ENCODE measurements at regions not wholly inside any gene's neighbourhood (a gene's known extent, or its start where the extent isn't known, plus 50 kb on each side); places are given as distances from the start of the nearest gene placed in this dataset.

- TF ChIP-seq CTCF (IDR thresholded peaks at IDR 0.05; ENCODE audit: poor library complexity, severe bottlenecking): no peak
- peaks cover 37% of the 10 kb centered on the region for H3K4me1 ChIP-seq (ENCODE audit: insufficient read depth, poor library complexity, severe bottlenecking)
- peak overlapping the region; percentile 96 for H3K27ac ChIP-seq (ENCODE audit: poor library complexity, severe bottlenecking)
- H3K4me3 ChIP-seq (ENCODE audit: severe bottlenecking): no peak overlapping the region
- ATAC-seq (ENCODE audit: low read depth) (peak; percentile 80), DNase-seq (ENCODE audit: low spot score) (peak; percentile 75)
- H3K27me3 ChIP-seq (ENCODE audit: insufficient read depth, poor library complexity, severe bottlenecking): no peaks in the 10 kb centered on the region
- no peaks in the 10 kb centered on the region for H3K9me3 ChIP-seq (ENCODE audit: severe bottlenecking)
- no peaks in the 10 kb centered on the region for H3K36me3 ChIP-seq (ENCODE audit: low read depth)
These were observed 1599.6 kb upstream of the TMEM132C start for GRCh38 chr12:126667339-126667738.

GRCh38 chr12:126668538-126668937, 1598.4 kb upstream of the TMEM132C start:
- H3K36me3 ChIP-seq (ENCODE audit: low read depth): no peaks in the 10 kb centered on the region
- ATAC-seq (ENCODE audit: low read depth): peak; percentile 80
- no peaks in the 10 kb centered on the region for H3K9me3 ChIP-seq (ENCODE audit: severe bottlenecking)
- H3K27me3 ChIP-seq (ENCODE audit: insufficient read depth, poor library complexity, severe bottlenecking): no peaks in the 10 kb centered on the region
- peaks cover 36% of the 10 kb centered on the region for H3K4me1 ChIP-seq (ENCODE audit: insufficient read depth, poor library complexity, severe bottlenecking)
- no peak overlapping the region for H3K4me3 ChIP-seq (ENCODE audit: severe bottlenecking)
- no peak for TF ChIP-seq CTCF (IDR thresholded peaks at IDR 0.05; ENCODE audit: poor library complexity, severe bottlenecking)
- peak overlapping the region; percentile 96 for H3K27ac ChIP-seq (ENCODE audit: poor library complexity, severe bottlenecking)
- DNase-seq (ENCODE audit: low spot score): no peak

- Histone ChIP-seq H3K4me1 (ENCODE audit: insufficient read depth, poor library complexity, severe bottlenecking) (peaks cover 32% of the 10 kb centered on the region), H3K9me3 (ENCODE audit: severe bottlenecking) (no peaks in the 10 kb centered on the region), H3K27ac (ENCODE audit: poor library complexity, severe bottlenecking) (peak overlapping the region; percentile 96), H3K36me3 (ENCODE audit: low read depth) (no peaks in the 10 kb centered on the region), H3K27me3 (ENCODE audit: insufficient read depth, poor library complexity, severe bottlenecking) (no peaks in the 10 kb centered on the region), H3K4me3 (ENCODE audit: severe bottlenecking) (no peak overlapping the region)
- TF ChIP-seq CTCF (IDR thresholded peaks at IDR 0.05; ENCODE audit: poor library complexity, severe bottlenecking): no peak
- DNase-seq (ENCODE audit: low spot score) (no peak), ATAC-seq (ENCODE audit: low read depth) (peak; percentile 72)
These were observed 1598.0 kb upstream of the TMEM132C start for GRCh38 chr12:126668961-126669360.

GRCh38 chr12:126676434-126676833, 1590.5 kb upstream of the TMEM132C start:
- Histone ChIP-seq H3K36me3 (ENCODE audit: low read depth) (no peaks in the 10 kb centered on the region), H3K27ac (ENCODE audit: poor library complexity, severe bottlenecking) (no peak overlapping the region), H3K27me3 (ENCODE audit: insufficient read depth, poor library complexity, severe bottlenecking) (no peaks in the 10 kb centered on the region), H3K9me3 (ENCODE audit: severe bottlenecking) (no peaks in the 10 kb centered on the region), H3K4me1 (ENCODE audit: insufficient read depth, poor library complexity, severe bottlenecking) (no peaks in the 10 kb centered on the region), H3K4me3 (ENCODE audit: severe bottlenecking) (no peak overlapping the region)
- ATAC-seq (ENCODE audit: low read depth) (peak; percentile 49; the same call in 1 of the 3 replicates), DNase-seq (ENCODE audit: low spot score) (no peak)
- no peak for TF ChIP-seq CTCF (IDR thresholded peaks at IDR 0.05; ENCODE audit: poor library complexity, severe bottlenecking)

- Histone ChIP-seq H3K27me3 (ENCODE audit: insufficient read depth, poor library complexity, severe bottlenecking) (no peaks in the 10 kb centered on the region), H3K36me3 (ENCODE audit: low read depth) (no peaks in the 10 kb centered on the region), H3K4me1 (ENCODE audit: insufficient read depth, poor library complexity, severe bottlenecking) (no peaks in the 10 kb centered on the region), H3K9me3 (ENCODE audit: severe bottlenecking) (no peaks in the 10 kb centered on the region), H3K4me3 (ENCODE audit: severe bottlenecking) (no peak overlapping the region), H3K27ac (ENCODE audit: poor library complexity, severe bottlenecking) (no peak overlapping the region)
- no peak for DNase-seq (ENCODE audit: low spot score)
- 0 out of 3 replicates have a peak, but pooled peaks have one; percentile 40 for ATAC-seq (ENCODE audit: low read depth)
- no peak for TF ChIP-seq CTCF (IDR thresholded peaks at IDR 0.05; ENCODE audit: poor library complexity, severe bottlenecking)
These were observed 1585.3 kb upstream of the TMEM132C start for GRCh38 chr12:126681676-126682075.
